Epithelial cell of proximal tubule (primary cell): ENCODE measurements at regions not wholly inside any gene's neighbourhood (a gene's known extent, or its start where the extent isn't known, plus 50 kb on each side); places are given as distances from the start of the nearest gene placed in this dataset.
"Not testable (repeated sequence)": the region's sequence is repeated elsewhere in the genome, so short reads cannot be mapped to it uniquely, and the experiment has no call there.

Experiments
- DNase-seq: peaks from one replicate; pipeline ENCODE4 v3.0.0-alpha.2; 2011; ENCODE audit warnings: low read depth
- H3K4me3 ChIP-seq: 2 replicates; pipeline ENCODE4 v1.5.1; 2011; ENCODE audit warnings: low read depth, mild to moderate bottlenecking, low read length
- CTCF ChIP-seq: conservative IDR thresholded peaks from 2 replicates; pipeline ENCODE4 v1.5.1; 2012; ENCODE audit warnings: low read depth, mild to moderate bottlenecking, low read length

- no peak for TF ChIP-seq CTCF
- no peak overlapping the region for H3K4me3 ChIP-seq
- no peak for DNase-seq
Measured at GRCh38 chr6:119495230-119495683, 145.7 kb upstream of the MAN1A1 start.

- no peak overlapping the region for H3K4me3 ChIP-seq
- TF ChIP-seq CTCF: no peak
- DNase-seq: no peak
Measured at GRCh38 chr6:119493980-119494379, 144.4 kb upstream of the MAN1A1 start.

GRCh38 chr6:119491112-119491511 is 141.6 kb upstream of the MAN1A1 start:
- DNase-seq, H3K4me3 ChIP-seq: not testable (repeated sequence)

GRCh38 chr6:119490050-119490449 is 140.5 kb upstream of the MAN1A1 start:
- not testable (repeated sequence) for DNase-seq

GRCh38 chr6:119484598-119484997 is 135.0 kb upstream of the MAN1A1 start:
- DNase-seq: no peak
- no peak for TF ChIP-seq CTCF

More at GRCh38 chr6:119490050-119490449, 140.5 kb upstream of the MAN1A1 start:
- H3K4me3 ChIP-seq: not testable (repeated sequence)

GRCh38 chr6:119483908-119484307 is 134.3 kb upstream of the MAN1A1 start:
- no peak for TF ChIP-seq CTCF
- no peak overlapping the region for H3K4me3 ChIP-seq
- DNase-seq: no peak

More at GRCh38 chr6:119484598-119484997, 135.0 kb upstream of the MAN1A1 start:
- H3K4me3 ChIP-seq: no peak overlapping the region

GRCh38 chr6:119482850-119483285 is 133.3 kb upstream of the MAN1A1 start:
- H3K4me3 ChIP-seq: no peak overlapping the region
- no peak for DNase-seq
- no peak for TF ChIP-seq CTCF

- TF ChIP-seq CTCF: no peak
- no peak for DNase-seq
- no peak overlapping the region for H3K4me3 ChIP-seq
Measured at GRCh38 chr6:119481976-119482375, 132.4 kb upstream of the MAN1A1 start.
